Adrenal gland (tissue), 9 donors: ENCODE measurements at regions not wholly inside any gene's neighbourhood (a gene's known extent, or its start where the extent isn't known, plus 50 kb on each side); places are given as distances from the start of the nearest gene placed in this dataset.
"Not testable (repeated sequence)": the region's sequence is repeated elsewhere in the genome, so short reads cannot be mapped to it uniquely, and the experiment has no call there.

Source experiments
- DNase-seq, 7 donors: peaks; one replicate each; pipeline ENCODE4 v3.0.0-alpha.2; 2019 to 2020
- H3K27ac ChIP-seq, 5 donors: fragments of 200-600 bp; sonication (generic) in 4 of 5; 1 replicate in 3 of 5; 2 replicates in 2 of 5; pipeline versions ENCODE4 v1.5.1 to v1.8.0; 2016 to 2020; ENCODE audit warnings: mild to moderate bottlenecking in 1 of 5
- H3K27me3 ChIP-seq: fragments of 200-600 bp; 2 replicates; pipeline ENCODE4 v1.8.0; 2021
- H3K36me3 ChIP-seq, 2 donors: fragments of 200-600 bp; replicated peaks in 1 of 2; 1 replicate in 1 of 2; 2 replicates in 1 of 2; pipeline versions ENCODE4 v1.5.1 to v1.8.0; 2018 to 2022
- H3K4me1 ChIP-seq, 2 donors: fragments of 200-600 bp; replicated peaks in 1 of 2; 1 replicate in 1 of 2; 2 replicates in 1 of 2; pipeline versions ENCODE4 v1.5.1 to v1.8.0; 2018 to 2021
- H3K4me3 ChIP-seq, 4 donors: fragments of 200-600 bp; sonication (generic) in 3 of 4; one replicate each; pipeline ENCODE4 v1.5.1; 2016 to 2018
- H3K9me3 ChIP-seq, 3 donors: fragments of 200-600 bp; sonication (generic) in 1 of 3; replicated peaks in 1 of 3; 1 replicate in 2 of 3; 2 replicates in 1 of 3; pipeline versions ENCODE4 v1.5.1 to v1.8.0; 2016 to 2021
- POLR2A ChIP-seq, 2 donors: fragments of 450-650 bp; IDR thresholded peaks; one replicate each; pipeline ENCODE4 v1.6.1; 2017; ENCODE audit warnings: antibody characterized with exemption in 2 of 2, mild to moderate bottlenecking in 2 of 2, moderate library complexity in 1 of 2
- WGBS, 4 donors: extraction: QIAGEN DNeasy Blood & Tissue Kit in 2 of 4; methylation state at CpG; one replicate each; pipeline versions ENCODE4 v1.1.5 to v1.1.7; 2013 to 2017; 5-methylcytosine and 5-hydroxymethylcytosine counted together
- intact Hi-C, 2 donors: fragments of 100-400 bp; cut with DNase I; formaldehyde crosslinking; loops; one replicate each; pipeline versions ENCODE4 v1.14.1 to v1.15.0; 2022 to 2023
- TF ChIP-seq, protein P1 (sequence below), 6 experiments: fragments of 450-650 bp in 4 of 6; fragments of 200-600 bp in 2 of 6; sonication (generic) in 1 of 6; IDR thresholded peaks; 1 replicate in 5 of 6; 2 replicates in 1 of 6; pipeline versions ENCODE4 v1.5.1 to v1.8.0; 2016 to 2021; ENCODE audit warnings: antibody characterized with exemption in 6 of 6, mild to moderate bottlenecking in 2 of 6, moderate library complexity in 1 of 6
- donor health status: healthy with polysubstance abuse.
- donor health status: Bipolar disorder and iron deficiency.
- donor health status: DM: yes; HTN: yes; CAD: no.
- donor health status: DM: no; HTN: no; CAD: no.
- donor health status: DM: no; HTN: no; CAD: no.

DNA sequence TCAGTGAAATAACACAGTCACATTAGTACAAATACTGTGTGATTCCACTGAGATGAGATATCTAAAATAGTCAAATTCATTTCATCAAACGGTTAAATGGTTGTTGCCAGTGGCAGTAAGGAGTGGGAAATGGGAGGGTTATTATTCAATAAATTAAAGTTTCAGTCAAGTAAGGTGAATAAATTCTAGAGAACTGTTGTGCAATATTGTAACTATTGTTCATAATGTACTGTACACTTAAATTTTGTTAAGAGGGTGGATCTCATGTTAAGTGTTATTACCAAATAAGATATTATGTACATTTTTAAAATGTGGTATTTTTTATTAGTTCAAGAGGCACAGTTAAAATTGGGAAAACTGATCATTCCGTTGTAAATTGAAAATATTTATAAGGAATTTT lies 463.3 kb upstream of the BRINP3 start:
- Histone ChIP-seq H3K27me3 (no peaks in the 10 kb centered on the region), H3K36me3 (no peaks in the 10 kb centered on the region), H3K4me1 (no peaks in the 10 kb centered on the region), H3K9me3 (no peaks in the 10 kb centered on the region), H3K27ac (no peak overlapping the region), H3K4me3 (no peak overlapping the region)
- no peak for DNase-seq
- TF ChIP-seq, protein P1, sequence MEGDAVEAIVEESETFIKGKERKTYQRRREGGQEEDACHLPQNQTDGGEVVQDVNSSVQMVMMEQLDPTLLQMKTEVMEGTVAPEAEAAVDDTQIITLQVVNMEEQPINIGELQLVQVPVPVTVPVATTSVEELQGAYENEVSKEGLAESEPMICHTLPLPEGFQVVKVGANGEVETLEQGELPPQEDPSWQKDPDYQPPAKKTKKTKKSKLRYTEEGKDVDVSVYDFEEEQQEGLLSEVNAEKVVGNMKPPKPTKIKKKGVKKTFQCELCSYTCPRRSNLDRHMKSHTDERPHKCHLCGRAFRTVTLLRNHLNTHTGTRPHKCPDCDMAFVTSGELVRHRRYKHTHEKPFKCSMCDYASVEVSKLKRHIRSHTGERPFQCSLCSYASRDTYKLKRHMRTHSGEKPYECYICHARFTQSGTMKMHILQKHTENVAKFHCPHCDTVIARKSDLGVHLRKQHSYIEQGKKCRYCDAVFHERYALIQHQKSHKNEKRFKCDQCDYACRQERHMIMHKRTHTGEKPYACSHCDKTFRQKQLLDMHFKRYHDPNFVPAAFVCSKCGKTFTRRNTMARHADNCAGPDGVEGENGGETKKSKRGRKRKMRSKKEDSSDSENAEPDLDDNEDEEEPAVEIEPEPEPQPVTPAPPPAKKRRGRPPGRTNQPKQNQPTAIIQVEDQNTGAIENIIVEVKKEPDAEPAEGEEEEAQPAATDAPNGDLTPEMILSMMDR (IDR thresholded peaks at IDR 0.05): no peak
- no peak for TF ChIP-seq POLR2A (IDR thresholded peaks at IDR 0.05)
- 65 to 89% (median 77%) methylated on average over 2 of the region's 2 CpGs for WGBS, 4 donors
- intact Hi-C loops: no loop called here

DNA sequence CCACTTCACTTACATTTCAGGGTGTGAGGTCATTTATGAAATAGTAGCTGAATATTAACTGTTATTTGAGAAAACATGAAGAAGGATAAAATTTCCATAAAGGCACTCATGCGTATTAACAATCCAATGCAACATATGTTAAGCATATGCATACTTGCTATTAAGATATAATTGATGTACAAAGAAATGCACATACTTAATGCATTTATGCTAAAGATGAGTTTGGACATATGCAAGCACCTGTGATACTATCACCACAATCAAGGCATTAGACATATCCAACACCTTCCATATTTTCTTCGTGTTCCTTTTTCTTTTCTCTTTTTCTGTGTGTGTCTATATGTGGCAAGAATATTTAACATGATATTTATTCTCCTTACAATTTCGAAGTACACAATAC lies 464.8 kb upstream of the BRINP3 start:
- Histone ChIP-seq H3K9me3 (no peaks in the 10 kb centered on the region), H3K36me3 (no peaks in the 10 kb centered on the region), H3K4me3 (no peak overlapping the region), H3K27ac (no peak overlapping the region), H3K4me1 (no peaks in the 10 kb centered on the region), H3K27me3 (no peaks in the 10 kb centered on the region)
- WGBS, 4 donors: 71 to 86% (median 77%) methylated on average over 3 of the region's 3 CpGs
- no peak for DNase-seq
- intact Hi-C loops: no loop called here
- TF ChIP-seq POLR2A (IDR thresholded peaks at IDR 0.05): no peak
- TF ChIP-seq, protein P1 (IDR thresholded peaks at IDR 0.05): no peak

DNA sequence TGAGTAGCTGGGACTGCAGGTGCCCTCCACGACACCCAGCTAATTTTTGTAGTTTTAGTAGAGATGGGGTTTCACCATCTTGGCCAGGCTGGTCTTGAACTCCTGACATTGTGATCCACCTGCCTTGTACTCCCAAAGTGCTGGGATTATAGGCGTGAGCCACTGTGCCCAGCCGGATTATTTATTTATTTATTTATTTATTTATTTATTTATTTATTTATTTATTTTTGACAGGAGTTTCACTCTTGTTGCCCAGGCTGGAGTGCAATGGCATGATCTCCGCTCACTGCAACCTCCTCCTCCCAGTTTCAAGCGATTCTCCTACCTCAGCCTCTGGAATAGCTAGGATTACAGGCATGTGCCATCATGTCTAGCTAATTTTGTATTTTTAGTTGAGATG lies 466.1 kb upstream of the BRINP3 start:
- H3K27me3 ChIP-seq, intact Hi-C loops, H3K4me1 ChIP-seq, DNase-seq, H3K27ac ChIP-seq, H3K9me3 ChIP-seq, H3K36me3 ChIP-seq, H3K4me3 ChIP-seq: not testable (repeated sequence)
- 87 to 95% (median 90%) methylated on average over 5 of the region's 5 CpGs for WGBS, 4 donors

DNA sequence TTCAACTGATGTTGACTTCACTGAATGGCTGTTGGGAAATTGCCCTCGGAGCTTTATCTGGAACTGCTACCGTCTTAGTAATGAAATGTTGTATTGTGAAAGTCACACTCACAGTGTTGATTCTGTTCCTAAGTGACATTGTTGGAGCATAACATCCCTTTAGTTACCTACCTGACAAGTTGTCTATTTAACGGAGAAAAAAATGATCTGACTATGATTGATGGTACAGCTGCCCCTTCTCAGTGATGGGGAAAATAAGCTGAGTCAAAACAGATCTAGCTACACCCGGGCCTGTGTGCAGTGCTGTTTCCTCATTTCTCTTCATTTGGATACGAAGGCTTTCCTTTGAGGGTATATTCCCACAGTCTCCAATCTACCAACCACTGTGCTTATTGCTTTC lies 472.3 kb upstream of the BRINP3 start:
- no peak for DNase-seq
- TF ChIP-seq POLR2A (IDR thresholded peaks at IDR 0.05): no peak
- TF ChIP-seq, protein P1 (IDR thresholded peaks at IDR 0.05): no peak

DNA sequence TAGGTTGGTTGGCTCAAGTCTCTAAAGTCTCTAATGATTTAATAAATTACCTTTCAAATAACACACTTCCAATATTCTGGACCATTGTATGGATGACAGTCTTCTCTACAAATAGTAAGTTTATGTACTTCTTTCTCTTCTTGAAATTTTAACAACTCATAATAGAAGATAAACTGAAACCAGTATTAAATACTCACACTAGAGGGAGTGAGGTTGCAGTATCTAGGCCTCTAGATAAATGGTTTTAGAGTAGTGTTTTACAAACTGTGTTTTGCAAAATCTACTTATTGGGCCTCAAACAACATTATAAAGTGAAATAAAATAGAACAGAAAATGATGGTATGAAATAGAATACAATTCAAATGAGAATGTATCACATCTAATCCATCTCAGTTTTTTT lies 479.9 kb upstream of the BRINP3 start:
- no peak overlapping the region for H3K4me3 ChIP-seq
- no peaks in the 10 kb centered on the region for H3K36me3 ChIP-seq
- no peaks in the 10 kb centered on the region for H3K27me3 ChIP-seq
- DNase-seq: no peak
- H3K4me1 ChIP-seq: no peaks in the 10 kb centered on the region
- no peak overlapping the region for H3K27ac ChIP-seq
- TF ChIP-seq, protein P1 (IDR thresholded peaks at IDR 0.05): no peak
- TF ChIP-seq POLR2A (IDR thresholded peaks at IDR 0.05): no peak
- intact Hi-C loops: no loop called here
- no peaks in the 10 kb centered on the region for H3K9me3 ChIP-seq

More for the DNA sequence above, 472.3 kb upstream of the BRINP3 start:
- intact Hi-C loops: no loop called here
- Histone ChIP-seq H3K9me3 (no peaks in the 10 kb centered on the region), H3K4me3 (no peak overlapping the region), H3K4me1 (no peaks in the 10 kb centered on the region), H3K27me3 (no peaks in the 10 kb centered on the region), H3K27ac (no peak overlapping the region), H3K36me3 (no peaks in the 10 kb centered on the region)
- WGBS, 4 donors: 48 to 57% (median 53%) methylated on average over 5 of the region's 5 CpGs
